ENCODE measurements at regions not wholly inside any gene's neighbourhood (a gene's known extent, or its start where the extent isn't known, plus 50 kb on each side); places are given as distances from the start of the nearest gene placed in this dataset.
"Not testable (repeated sequence)": the region's sequence is repeated elsewhere in the genome, so short reads cannot be mapped to it uniquely, and the experiment has no call there.

DNA sequence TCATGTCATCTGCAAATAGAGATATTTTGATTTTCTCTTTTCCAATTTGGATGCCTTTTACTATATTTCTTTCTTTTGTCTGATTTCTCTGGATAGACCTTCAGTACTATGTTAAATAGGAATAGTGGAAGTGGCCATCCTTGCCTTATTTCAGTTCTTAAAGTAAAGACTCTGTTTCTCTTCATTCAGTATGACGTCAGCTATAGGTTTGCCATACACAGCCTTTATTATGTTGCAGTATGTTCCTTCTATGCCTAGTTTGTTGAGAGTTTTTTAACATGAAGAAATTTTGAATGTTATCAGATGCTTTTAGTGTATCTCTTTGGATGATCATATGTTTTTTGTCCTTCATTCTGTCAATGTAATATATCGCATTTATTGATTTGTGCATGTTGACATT is 566.7 kb upstream of the ROBO1 start:
- no peak for DNase-seq

DNA sequence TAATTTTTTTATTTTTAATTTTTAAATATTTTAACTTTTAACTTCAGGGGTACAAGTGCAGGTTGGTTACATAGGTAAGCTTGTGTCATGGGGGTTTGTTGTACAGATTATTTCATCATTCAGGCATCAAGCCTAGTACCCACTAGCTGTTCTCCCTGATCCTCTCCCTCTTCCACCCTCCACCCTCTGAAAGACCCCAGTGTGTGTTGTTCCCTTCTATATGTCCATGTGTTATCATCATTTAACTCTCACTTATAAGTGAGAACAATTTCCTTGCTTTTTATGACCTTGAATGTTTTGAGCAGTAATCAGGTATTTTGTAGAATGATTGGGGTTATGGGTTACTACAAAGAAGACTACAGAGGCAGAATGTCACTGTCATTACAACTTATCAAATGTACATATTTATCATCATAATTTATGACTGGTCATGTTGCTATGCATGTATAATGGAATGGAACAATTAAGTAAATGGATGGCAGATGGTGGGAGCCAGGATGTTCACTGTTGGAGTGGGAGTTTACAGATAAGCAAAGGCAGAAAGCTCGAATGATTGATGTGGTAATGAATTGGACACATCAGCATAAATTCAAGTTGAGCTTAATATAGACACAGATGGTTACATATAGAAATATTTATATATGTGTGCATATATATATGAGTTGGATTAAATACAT is 563.8 kb upstream of the ROBO1 start:
- no peak for DNase-seq

DNA sequence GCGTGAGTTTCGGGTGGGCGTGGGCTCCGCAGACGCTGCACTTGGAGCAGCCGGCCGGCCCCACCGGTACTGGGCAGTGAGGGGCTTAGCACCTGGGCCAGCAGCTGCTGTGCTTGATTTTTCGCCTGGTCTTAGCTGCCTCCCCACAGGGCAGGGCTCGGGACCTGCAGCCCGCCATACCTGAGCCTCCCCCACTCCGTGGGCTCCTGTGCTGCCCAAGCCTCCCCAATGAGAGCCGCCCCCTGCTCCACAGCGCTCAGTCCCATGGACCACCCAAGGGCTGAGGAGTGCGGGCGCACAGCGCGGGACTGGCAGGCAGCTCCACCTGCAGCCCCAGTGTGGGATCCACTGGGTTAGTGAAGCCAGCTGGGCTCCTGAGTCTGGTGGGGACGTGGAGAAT is 546.7 kb upstream of the ROBO1 start:
- DNase-seq: not testable (repeated sequence)

DNA sequence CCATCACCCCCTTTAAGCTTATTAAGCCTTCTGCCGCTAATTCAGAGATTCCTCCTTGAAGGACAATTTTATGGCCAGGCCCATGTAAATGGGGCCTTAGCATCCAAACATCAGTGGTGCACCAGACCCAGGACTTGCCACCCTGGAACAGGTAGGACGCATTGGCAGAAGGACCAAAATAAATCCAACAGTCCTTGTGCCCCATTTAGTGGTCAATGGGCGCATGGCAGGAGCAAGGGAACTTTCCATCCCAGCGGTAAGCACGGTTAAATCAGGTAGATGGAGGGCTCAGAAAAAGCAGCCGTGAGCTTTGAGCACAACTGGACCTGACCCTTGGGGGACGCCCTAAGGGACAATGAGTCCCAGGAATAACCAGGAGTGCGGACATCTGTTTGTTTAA is 540.8 kb upstream of the ROBO1 start:
- no peak for DNase-seq

DNA sequence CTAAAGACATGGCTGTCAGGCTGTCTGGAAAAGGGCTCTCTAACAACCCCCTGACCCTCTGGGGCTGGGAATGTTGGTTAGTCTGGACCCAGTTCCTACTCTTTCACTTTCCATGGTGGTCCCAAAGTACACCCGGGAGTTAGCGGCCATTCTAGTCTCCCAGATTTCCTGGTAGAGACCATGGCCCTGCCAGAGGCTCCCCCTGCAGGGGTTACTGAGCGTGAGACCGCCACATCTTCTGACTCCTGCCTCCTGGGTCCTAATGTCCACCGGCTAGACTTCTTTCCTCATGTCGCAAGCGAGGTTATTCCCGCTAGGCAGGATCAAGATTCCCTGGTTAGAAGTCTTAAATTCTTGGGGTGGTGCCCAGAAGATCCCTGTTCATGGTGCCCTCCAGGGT is 540.0 kb upstream of the ROBO1 start:
- no peak for DNase-seq

DNA sequence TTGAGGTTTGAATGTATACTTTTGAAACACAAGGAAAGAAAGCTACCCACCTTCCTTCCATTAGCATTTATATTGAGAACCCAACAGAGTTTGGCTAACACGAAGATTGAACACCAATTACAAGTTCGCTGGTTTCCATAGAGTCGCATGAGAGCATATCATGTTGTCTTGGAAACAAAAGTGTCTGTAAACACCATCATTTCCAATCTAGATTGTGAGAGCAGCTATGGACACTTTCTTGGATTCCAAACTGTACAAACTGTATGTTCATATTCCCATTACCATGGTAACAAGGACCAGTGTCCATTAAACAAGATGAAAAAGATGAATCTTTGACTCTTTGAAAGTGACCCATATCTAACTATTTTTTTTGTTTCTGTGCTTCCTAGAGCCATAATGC is 529.9 kb upstream of the ROBO1 start:
- DNase-seq: no peak

DNA sequence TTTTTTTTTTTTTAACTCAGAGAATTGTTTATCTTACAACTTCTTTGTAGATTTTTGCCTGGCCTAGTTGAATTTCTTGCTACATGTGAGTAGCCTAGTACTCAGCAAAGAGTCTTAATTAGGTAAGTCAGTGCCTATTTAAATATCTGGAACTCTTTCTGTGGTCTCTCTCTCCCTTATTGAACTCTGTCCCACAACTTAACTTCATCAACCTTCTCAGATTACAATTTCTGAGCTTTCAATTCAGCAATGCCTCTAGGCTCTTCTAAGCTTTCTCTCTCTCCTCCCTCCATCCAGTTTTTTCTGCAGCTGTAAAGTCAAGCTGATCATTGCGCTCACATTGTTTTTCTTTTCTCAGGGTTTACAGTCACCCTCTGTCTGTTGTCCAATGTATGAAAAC is 517.6 kb upstream of the ROBO1 start:
- no peak for DNase-seq

DNA sequence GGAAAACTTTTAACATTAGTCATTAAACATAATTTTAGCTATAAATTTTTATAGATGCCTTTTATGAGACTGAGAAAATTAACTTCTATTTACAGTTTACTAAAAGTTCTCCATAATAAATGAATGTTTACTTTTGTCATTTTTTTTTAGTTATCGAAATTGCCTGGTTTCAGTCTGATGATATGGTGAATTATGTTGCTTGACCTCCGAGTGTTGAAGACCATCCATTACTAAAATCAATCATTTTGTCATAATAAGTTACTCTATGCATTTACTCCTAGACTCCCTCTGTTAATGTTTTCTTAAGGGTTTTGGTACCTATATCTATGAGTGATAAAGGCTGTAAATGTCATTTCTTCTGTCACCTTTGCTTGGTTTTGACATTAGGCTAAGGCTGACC is 516.0 kb upstream of the ROBO1 start:
- DNase-seq: no peak

DNA sequence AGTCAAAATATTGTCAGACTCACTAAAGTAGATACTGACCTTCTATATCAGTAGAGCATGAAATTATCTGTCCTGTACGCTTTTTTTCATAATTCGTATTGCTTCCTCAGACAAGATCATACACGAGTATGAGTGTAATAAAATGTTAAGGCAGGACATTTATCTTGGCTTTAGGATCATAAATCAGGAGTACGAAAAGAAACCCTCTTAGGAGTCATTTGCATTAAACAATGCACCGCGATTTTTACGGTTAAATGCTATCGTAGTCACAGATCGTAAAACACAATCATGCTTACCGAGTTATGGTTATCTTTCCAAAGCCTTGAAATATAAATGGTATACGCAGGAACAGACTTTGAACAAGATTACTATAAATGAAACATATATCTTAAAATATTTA is 510.3 kb upstream of the ROBO1 start:
- no peak for DNase-seq

DNA sequence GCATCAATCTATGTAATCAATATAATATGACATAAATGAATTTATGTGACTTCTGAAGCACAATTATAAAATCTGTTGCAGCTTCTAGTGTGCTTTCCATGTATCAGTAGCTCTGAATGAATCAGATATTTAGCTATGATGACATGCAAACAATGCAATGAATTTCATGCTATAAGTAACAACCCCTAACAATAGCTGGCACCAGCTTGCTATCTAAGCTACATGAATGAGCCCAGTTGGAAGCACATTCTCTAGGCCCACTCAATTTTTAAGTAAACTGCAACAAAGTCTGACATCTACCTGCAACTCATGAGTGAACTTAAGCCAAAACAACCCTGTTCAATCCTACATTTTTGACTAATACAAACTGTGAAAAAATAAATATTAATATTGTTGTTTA is 507.3 kb upstream of the ROBO1 start:
- DNase-seq: no peak

DNA sequence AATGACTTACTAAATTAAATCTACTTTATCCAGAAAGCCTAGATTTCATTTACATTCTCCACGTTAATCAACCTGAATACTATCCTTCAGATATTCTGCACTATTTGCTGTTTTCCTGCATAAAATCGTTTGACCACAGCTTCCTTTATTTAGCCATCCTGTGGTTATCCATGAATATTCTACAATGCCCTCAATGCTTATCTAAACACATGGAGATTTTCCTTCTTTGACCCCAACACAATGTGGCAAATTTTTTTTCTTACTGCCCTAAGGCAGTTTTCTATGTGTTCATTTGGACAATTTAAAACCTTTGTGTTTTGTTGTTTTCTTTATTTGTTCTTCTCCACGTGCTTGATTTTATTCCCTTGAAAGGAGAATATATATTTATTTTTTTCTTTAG is 495.5 kb upstream of the ROBO1 start:
- DNase-seq: no peak

DNA sequence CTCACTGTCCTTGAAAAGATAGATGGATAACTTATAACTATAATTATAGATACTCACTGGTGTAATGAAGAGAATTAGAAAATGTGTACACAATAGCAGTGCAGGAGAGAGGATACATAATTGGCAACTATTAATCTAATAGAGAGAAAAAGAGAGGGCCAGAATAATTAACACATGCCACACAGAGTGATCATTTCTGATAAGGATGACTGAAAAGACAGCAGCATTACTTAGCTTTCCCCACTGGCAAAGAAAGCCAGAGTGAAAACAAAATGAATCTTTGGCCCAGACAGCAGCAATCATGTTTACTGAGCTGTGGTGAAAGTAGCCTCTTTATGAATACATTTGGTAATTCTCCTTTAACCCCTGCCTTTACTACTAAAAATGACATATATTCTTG is 493.3 kb upstream of the ROBO1 start:
- no peak for DNase-seq

DNA sequence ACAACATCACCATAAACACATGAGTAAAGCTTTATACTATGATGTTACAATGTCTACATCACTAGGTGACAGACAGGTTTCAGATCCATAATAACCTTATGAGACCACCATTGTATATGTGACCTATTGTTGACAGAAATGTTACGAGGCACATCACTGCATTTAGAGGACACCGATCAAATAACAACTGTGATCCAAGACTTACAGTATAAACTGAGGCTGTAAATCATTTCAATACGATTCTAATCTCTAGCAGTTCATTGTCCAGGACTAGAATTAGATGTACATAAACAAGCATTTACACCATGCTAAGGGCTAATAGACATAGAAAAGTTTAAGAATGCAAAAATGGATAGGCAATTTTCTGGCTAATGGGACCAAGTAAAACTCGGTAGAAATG is 491.9 kb upstream of the ROBO1 start:
- DNase-seq: no peak

DNA sequence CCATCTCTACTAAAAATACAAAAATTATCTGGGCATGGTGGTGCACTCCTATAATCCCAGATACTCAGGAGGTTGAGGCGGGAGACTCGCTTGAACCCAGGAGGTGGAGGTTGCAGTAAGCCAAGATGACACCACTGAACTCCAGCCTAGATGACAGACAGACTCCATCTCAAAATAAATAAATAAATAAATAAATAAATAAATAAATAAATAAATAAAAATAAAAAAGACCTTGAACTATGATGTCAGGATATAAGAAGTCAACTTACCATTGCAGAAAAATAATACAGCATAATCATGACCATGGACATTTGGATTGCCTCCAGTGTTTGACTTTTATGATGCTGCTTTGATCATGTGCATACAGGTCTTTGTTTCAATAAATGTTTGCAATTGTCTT is 484.3 kb upstream of the ROBO1 start:
- no peak for DNase-seq

DNA sequence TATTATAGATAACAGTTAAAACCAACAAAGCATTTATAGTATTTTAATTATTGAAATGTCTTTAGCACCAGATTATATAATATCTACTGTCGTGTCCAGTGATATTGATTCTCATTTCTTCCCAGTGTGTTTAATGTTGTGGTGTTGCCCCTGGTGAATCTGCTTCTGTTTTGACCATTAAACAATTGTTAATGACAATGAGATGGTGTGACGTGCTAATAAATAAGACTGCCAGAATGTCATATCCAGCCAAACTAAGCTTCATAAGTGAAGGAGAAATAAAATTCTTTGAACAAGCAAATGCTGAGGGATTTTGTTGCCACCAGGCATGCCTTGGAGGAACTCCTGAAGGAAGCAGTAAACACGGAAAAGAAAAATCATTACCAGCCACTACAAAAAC is 480.0 kb upstream of the ROBO1 start:
- DNase-seq: no peak

DNA sequence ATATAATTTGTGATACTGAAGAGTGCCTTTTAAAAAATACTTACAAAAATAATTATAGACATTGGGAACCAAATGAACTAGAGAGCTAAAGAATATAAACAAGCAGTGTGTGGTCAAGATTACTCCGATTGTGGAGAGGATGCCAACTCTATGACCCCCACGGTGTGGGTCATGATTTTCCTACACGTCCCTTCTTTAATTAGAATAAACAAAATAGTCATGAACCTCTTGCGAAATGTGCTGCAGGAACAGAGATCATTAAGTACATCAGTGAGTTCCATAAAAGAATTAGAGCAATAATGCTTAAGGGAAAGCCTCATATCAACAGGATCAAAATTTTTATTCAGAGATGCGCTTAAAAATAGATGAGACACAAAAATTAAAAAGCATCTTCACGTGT is 476.6 kb upstream of the ROBO1 start:
- DNase-seq: no peak

DNA sequence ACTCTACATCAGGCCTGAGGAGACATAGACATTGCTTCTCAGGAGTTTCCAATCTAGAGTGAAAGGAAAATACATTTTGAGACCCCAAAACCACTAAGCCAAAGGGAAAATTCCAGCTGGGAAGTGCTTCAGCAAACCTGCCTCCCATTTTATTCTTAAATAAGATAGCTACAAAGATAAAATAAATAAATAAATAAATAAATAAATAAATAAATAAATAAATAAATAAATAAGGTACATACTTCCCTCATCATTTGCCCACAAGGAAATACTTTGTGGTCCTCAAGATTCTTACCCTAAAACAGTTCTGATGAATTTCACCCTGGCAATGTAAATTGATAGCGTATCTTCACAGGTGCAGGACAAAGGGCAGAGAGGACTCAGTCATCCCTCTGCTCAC is 474.0 kb upstream of the ROBO1 start:
- no peak for DNase-seq

DNA sequence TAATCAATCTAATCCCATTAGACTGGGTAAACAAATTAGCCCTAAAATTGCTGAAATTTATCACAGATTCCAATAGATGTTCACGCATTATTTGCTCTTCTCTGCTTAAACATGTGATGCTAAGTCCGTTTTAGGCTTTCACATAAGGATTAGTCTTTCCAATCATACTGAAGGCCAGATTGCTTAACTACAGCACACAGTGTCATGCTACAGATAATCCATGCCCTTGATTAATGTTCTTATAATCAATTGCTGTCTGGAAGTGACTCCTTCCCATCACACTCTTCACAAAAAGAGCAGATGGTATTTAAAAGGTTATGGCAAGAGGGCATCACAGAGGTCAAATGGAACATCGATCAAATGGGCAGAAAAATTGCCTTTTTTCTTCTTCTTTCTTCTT is 471.5 kb upstream of the ROBO1 start:
- no peak for DNase-seq

DNA sequence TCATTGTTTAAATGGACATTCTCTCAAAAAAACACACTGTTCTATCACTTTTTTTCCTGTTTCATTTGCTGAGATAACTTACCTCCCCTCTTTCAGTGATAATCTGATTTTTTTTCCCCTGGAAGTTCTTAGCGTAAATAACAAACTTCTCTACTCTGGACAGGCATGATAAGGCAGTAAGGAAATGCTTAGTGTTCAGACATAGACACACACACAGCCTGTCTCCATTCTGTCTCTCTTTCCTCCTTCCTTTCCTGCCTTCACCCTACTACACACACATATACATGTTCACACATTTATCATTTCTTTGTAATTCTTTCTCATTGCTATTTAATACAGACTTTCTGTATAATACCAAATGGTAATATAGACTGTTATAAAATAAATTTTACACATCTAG is 470.8 kb upstream of the ROBO1 start:
- no peak for DNase-seq

DNA sequence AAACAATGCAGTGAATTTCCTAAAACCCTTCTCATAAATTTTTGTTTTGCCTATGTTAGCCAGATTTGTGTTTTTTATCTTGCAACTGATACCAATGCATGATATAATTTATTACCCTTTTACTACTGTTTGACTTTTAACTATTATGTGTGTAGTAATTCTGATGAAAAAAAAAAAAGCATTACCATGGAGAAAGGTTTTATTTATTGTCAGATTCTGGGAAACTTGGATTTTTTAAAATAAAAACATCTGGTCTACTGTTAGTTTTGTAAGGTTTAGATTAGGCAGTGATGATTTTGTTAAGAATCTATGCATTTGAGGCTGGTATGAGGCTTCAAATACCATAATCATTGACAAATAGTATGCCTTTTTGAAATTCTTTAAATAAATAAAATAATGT is 470.4 kb upstream of the ROBO1 start:
- DNase-seq: no peak

DNA sequence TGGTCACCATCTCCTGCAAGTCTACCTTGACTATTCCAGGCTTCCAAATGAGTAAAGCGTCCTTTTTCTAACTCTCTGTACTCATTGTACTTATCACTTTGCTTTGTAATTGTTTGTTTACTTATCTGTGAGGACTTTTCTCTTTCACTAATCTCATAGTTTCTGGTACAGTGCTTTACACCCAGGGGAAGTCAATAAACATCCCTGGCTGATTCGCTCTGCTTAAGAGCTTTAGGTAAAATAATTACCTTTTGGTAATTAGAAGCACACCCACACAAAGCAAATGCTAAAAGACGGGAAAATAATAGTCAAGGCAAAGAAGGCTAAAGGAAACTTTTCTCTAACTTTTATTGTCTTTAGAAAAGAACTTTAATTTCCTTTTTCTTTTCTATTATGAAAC is 466.9 kb upstream of the ROBO1 start:
- DNase-seq: no peak

DNA sequence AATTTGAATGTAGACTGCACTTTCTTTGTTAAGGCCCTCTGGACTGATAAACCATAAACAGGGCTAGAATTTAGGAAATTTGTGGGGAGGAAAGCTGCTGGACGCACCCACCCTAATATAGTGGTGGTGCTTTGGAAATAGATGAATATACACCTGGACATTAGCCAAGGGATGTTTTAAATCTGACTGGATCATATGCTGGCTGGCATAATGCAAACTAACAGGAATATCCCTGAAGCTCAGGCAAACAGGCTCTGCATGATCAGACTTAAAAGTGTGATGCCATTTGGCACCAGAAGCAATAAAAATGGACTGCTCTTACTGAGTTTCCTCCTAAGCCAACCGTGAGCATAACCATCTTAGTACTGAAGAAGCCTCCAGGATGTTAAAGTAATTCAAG is 465.8 kb upstream of the ROBO1 start:
- DNase-seq: no peak

DNA sequence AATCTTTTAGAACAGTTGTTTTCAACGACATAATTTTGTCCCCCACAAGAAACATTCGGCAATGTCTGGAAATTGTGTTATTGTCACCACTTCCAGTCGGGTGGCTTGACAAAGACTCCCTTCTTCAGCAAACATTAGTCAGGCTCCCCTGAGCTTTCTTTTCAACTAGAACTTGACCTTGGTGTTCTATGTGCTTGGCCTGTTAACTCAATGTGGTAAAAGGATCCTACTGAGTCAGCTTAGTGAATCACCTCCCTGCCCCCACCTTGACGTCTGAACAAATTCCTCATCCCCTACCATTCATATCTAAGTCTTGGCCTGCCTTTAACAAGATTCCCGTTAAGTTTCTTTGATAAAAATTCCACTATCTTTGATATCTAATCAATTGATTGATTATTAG is 465.0 kb upstream of the ROBO1 start:
- peak in 5 of 51 donors; percentile 1 to 13 (median 2) for DNase-seq

DNA sequence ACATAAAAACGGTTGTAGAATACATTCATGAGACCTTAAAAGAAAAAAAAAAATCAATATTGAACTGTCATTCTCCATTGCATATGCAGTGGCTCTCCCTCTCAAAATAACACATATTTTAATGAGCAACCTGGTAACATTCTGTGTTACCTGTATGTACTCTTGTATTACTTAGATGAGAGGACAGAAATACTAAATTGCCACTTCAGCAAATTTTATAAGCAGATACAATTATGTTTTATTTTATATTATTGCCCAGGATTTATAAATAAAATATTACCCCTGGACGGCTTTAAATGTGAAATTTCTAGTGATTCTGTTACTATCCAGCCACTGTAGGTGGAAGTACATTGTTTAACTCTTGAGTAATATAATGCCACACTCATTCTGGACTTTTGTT is 463.2 kb upstream of the ROBO1 start:
- DNase-seq: no peak

DNA sequence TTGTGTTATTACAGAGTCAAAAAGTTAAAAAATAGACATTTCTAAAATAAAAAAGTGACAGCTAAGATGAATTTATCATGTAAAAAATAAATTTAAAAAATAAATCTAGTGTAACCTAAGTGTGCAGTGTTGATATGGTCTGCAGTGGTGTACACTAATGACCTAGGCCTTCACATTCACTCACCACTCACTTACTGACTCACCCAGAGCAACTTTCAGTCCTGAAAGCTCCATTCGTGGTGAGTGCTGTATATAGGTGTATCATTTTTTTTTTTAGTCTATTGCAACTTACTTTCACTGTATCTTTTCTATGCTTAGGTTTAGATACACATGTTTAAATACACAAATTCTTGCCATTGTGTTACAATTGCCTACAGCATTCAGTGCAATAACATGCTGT is 459.4 kb upstream of the ROBO1 start:
- DNase-seq: no peak

All from hypothalamus (tissue), 51 donors.